Fibroblast of skin of scalp (primary cell): ENCODE measurements at regions not wholly inside any gene's neighbourhood (a gene's known extent, or its start where the extent isn't known, plus 50 kb on each side); places are given as distances from the start of the nearest gene placed in this dataset.
A peak's percentile ranks its signal among the peaks of the same experiment; 100 is the strongest.
"Not testable (repeated sequence)": the region's sequence is repeated elsewhere in the genome, so short reads cannot be mapped to it uniquely, and the experiment has no call there.

Source experiments
- DNase-seq: peaks from one replicate; pipeline ENCODE4 v3.0.0-alpha.2; 2013

- DNase-seq = peak; percentile 29
These were observed 224.8 kb upstream of the WWC1 start for GRCh38 chr5:168066536-168067208.

- DNase-seq = no peak
These were observed 220.7 kb upstream of the WWC1 start for GRCh38 chr5:168070761-168071160.

GRCh38 chr5:168072665-168073064 is 218.8 kb upstream of the WWC1 start:
- no peak for DNase-seq

- DNase-seq = no peak
These were observed 218.1 kb upstream of the WWC1 start for GRCh38 chr5:168073311-168073710.

GRCh38 chr5:168073991-168074800 is 217.2 kb upstream of the WWC1 start:
- DNase-seq = peak; percentile 51

- no peak for DNase-seq
These were observed 216.1 kb upstream of the WWC1 start for GRCh38 chr5:168075387-168075786.

- peak; percentile 87 for DNase-seq
These were observed 214.9 kb upstream of the WWC1 start for GRCh38 chr5:168076561-168076991.

- peak; percentile 75 for DNase-seq
These were observed 206.0 kb upstream of the WWC1 start for GRCh38 chr5:168085261-168086031.

- peak; percentile 76 for DNase-seq
These were observed 205.3 kb upstream of the WWC1 start for GRCh38 chr5:168086104-168086610.

GRCh38 chr5:168086746-168087145 is 204.7 kb upstream of the WWC1 start:
- DNase-seq = no peak

GRCh38 chr5:168088410-168089173 is 202.9 kb upstream of the WWC1 start:
- DNase-seq = no peak

- no peak for DNase-seq
These were observed 202.1 kb upstream of the WWC1 start for GRCh38 chr5:168089201-168089887.

- peak; percentile 51 for DNase-seq
These were observed 198.9 kb upstream of the WWC1 start for GRCh38 chr5:168092209-168093185.

GRCh38 chr5:168093200-168093910 is 198.1 kb upstream of the WWC1 start:
- peak; percentile 48 for DNase-seq

GRCh38 chr5:168096525-168096924 is 194.9 kb upstream of the WWC1 start:
- no peak for DNase-seq

- no peak for DNase-seq
These were observed 193.4 kb upstream of the WWC1 start for GRCh38 chr5:168097876-168098653.

- no peak for DNase-seq
These were observed 190.1 kb upstream of the WWC1 start for GRCh38 chr5:168101352-168101751.

GRCh38 chr5:168103018-168103417 is 188.4 kb upstream of the WWC1 start:
- not testable (repeated sequence) for DNase-seq

- no peak for DNase-seq
These were observed 187.1 kb upstream of the WWC1 start for GRCh38 chr5:168104350-168104749.
